Natural killer cell (primary cell): ENCODE measurements at regions not wholly inside any gene's neighbourhood (a gene's known extent, or its start where the extent isn't known, plus 50 kb on each side); places are given as distances from the start of the nearest gene placed in this dataset.

Experiments
- ATAC-seq, 3 donors: fragments of 150-1000 bp in 2 of 3; fragments of 200-7000 bp in 1 of 3; cut with Tn5 transposase; 1 replicate in 1 of 3; 2 replicates in 2 of 3; pipeline ENCODE4 v1.10.0; 2021; ENCODE audit warnings: mild to moderate bottlenecking in 2 of 3, moderate library complexity in 2 of 3
- DNase-seq, 2 donors: peaks; one replicate each; pipeline versions ENCODE4 v3.0.0 to v3.0.0-alpha.2; 2013 to 2021; ENCODE audit warnings: mixed read lengths in 1 of 2
- H3K27ac ChIP-seq: one replicate; pipeline ENCODE4 v1.5.1; 2013; ENCODE audit warnings: mild to moderate bottlenecking, low read length
- H3K27me3 ChIP-seq: one replicate; pipeline ENCODE4 v1.6.1; 2013; ENCODE audit warnings: low read length; ENCODE audit not compliant: control insufficient read depth, insufficient read depth
- H3K36me3 ChIP-seq: one replicate; pipeline ENCODE4 v1.6.1; 2013; ENCODE audit warnings: low read length; ENCODE audit not compliant: control insufficient read depth, insufficient read depth
- H3K4me1 ChIP-seq: one replicate; pipeline ENCODE4 v1.6.1; 2013; ENCODE audit warnings: low read length; ENCODE audit not compliant: control insufficient read depth, insufficient read depth
- H3K4me3 ChIP-seq: one replicate; pipeline ENCODE4 v1.5.1; 2013; ENCODE audit warnings: low read length
- H3K9me3 ChIP-seq: one replicate; pipeline ENCODE4 v1.6.1; 2013; ENCODE audit warnings: low read length; ENCODE audit not compliant: control insufficient read depth, insufficient read depth
- H3K27ac Mint-ChIP-seq, 2 donors: one replicate each; pipeline ENCODE4 v1.8.0; 2022; ENCODE audit warnings: mild to moderate bottlenecking in 2 of 2, mixed read lengths in 2 of 2, moderate library complexity in 1 of 2
- H3K27me3 Mint-ChIP-seq, 2 donors: one replicate each; pipeline ENCODE4 v1.8.0; 2022; ENCODE audit warnings: low read depth in 2 of 2, mixed read lengths in 2 of 2
- H3K36me3 Mint-ChIP-seq: one replicate; pipeline ENCODE4 v1.8.0; 2022; ENCODE audit warnings: mixed read lengths
- H3K4me1 Mint-ChIP-seq, 2 donors: one replicate each; pipeline ENCODE4 v1.8.0; 2022; ENCODE audit warnings: mixed read lengths in 2 of 2
- H3K4me3 Mint-ChIP-seq: one replicate; pipeline ENCODE4 v1.8.0; 2022; ENCODE audit warnings: mild to moderate bottlenecking, moderate library complexity, mixed read lengths
- H3K9me3 Mint-ChIP-seq, 2 donors: one replicate each; pipeline ENCODE4 v1.8.0; 2022; ENCODE audit warnings: mixed read lengths in 2 of 2
- WGBS: methylation state at CpG from one replicate; pipeline ENCODE4 v1.1.7; 2013; ENCODE audit warnings: missing lambda C conversion rate; ENCODE audit not compliant: insufficient coverage; 5-methylcytosine and 5-hydroxymethylcytosine counted together
- intact Hi-C: fragments of 100-400 bp; cut with micrococcal nuclease; formaldehyde crosslinking; loops from one replicate; pipeline ENCODE4 v1.14.2; 2022
- TF ChIP-seq, protein P1 (sequence below): fragments of 200-600 bp; IDR thresholded peaks from one replicate; pipeline ENCODE4 v1.8.0; 2022; ENCODE audit warnings: antibody characterized with exemption

DNA sequence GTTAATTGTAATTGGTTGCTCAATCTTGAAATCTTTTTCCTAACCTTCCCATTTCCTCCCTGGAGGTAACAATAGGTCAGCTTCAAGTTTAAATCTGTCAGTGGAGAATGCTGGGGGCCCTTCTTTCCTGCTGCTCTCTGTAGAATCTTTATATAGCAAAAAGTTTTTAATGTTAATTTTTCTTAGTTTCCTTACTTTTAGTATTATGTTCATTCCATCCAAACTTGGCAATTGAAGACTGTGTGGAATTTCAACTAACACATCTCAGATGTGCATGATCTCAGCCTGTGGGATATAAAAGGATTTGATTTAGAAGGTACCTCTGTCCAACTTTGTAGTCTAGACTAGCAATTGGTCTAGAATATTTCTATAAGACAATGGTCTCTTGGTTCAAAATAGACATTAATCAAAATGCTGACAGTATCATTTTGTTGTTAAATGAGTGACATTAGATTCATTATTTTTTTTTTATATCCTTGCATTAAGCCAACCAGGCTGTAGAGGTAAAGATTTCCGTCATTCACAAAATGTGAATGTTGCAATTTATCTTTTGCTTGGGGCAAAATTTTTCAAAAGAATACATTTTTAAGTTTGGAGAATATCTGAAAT lies 100.4 kb upstream of the SEMA3A start:
- peaks cover 3% of the 10 kb centered on the region for H3K9me3 ChIP-seq
- TF ChIP-seq, protein P1, sequence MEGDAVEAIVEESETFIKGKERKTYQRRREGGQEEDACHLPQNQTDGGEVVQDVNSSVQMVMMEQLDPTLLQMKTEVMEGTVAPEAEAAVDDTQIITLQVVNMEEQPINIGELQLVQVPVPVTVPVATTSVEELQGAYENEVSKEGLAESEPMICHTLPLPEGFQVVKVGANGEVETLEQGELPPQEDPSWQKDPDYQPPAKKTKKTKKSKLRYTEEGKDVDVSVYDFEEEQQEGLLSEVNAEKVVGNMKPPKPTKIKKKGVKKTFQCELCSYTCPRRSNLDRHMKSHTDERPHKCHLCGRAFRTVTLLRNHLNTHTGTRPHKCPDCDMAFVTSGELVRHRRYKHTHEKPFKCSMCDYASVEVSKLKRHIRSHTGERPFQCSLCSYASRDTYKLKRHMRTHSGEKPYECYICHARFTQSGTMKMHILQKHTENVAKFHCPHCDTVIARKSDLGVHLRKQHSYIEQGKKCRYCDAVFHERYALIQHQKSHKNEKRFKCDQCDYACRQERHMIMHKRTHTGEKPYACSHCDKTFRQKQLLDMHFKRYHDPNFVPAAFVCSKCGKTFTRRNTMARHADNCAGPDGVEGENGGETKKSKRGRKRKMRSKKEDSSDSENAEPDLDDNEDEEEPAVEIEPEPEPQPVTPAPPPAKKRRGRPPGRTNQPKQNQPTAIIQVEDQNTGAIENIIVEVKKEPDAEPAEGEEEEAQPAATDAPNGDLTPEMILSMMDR: no peak
- DNase-seq (no peak), ATAC-seq (no peak)
- Mint-ChIP-seq H3K27ac (no peak overlapping the region), H3K4me1 (no peaks in the 10 kb centered on the region), H3K36me3 (no peaks in the 10 kb centered on the region), H3K4me3 (no peak overlapping the region), H3K9me3 (peaks cover 3 to 4% of the 10 kb centered on the region in 2 donors), H3K27me3 (no peaks in the 10 kb centered on the region)
- H3K4me3 ChIP-seq: no peak overlapping the region
- no peaks in the 10 kb centered on the region for H3K27me3 ChIP-seq
- WGBS: 90% methylated on average over 1 of the region's 1 CpG
- intact Hi-C loops: no loop called here
- no peaks in the 10 kb centered on the region for H3K36me3 ChIP-seq
- H3K27ac ChIP-seq: no peak overlapping the region
- H3K4me1 ChIP-seq: no peaks in the 10 kb centered on the region

DNA sequence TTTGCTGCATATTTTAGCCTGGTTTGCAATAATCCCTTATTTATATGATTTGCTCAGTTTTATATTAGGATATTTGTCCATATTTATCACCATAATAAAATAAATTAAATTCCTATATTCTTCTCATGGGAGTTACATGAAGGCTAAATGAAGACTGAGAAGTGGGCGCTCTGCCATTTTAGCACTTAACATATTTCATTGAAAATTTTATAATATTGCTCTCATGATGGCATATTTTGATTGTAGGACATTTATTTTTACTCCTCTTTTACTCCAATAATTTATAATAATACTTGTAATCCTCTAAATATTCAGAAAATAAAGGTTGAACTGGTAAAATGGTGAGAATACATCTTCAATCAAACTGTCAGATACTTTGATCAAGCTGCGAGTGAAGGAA lies 99.8 kb upstream of the SEMA3A start:
- H3K9me3 Mint-ChIP-seq: peaks cover 2 to 6% of the 10 kb centered on the region in 2 donors
- DNase-seq (no peak), ATAC-seq (no peak)
- Histone ChIP-seq H3K36me3 (no peaks in the 10 kb centered on the region), H3K27me3 (no peaks in the 10 kb centered on the region), H3K4me1 (no peaks in the 10 kb centered on the region), H3K4me3 (no peak overlapping the region), H3K9me3 (peaks cover 3% of the 10 kb centered on the region), H3K27ac (no peak overlapping the region)
- TF ChIP-seq, protein P1: no peak
- no CpG with 5 or more reads among the region's 2 CpGs for WGBS
- H3K4me3 Mint-ChIP-seq: no peak overlapping the region
- H3K36me3 Mint-ChIP-seq: no peaks in the 10 kb centered on the region
- H3K4me1 Mint-ChIP-seq: no peaks in the 10 kb centered on the region
- no peaks in the 10 kb centered on the region for H3K27me3 Mint-ChIP-seq
- H3K27ac Mint-ChIP-seq: no peak overlapping the region
- intact Hi-C loops: no loop called here

DNA sequence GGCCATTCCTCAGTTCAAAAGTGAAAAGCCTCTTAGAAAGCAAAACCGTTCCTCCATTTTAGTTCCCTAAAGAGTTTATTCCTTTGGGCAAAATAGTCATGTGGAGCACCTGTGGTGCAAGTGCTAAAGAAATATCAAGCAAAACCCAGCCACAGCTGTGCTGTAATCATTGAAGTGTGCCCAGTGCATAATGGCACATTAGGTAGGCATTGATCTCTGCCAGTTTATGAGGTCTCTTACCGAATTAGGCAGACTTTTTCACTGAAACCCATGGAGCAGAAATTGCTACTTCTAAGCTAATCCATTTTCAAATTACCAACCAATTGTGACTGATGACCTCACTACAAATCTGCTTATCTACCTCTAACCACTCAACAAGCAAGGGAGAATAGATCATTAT lies 97.2 kb upstream of the SEMA3A start:
- H3K4me1 ChIP-seq: no peaks in the 10 kb centered on the region
- H3K27me3 Mint-ChIP-seq: no peaks in the 10 kb centered on the region
- intact Hi-C loops: no loop called here
- no peak overlapping the region for H3K27ac ChIP-seq
- TF ChIP-seq, protein P1: no peak
- H3K9me3 Mint-ChIP-seq: peaks cover 2 to 6% of the 10 kb centered on the region in 2 donors
- no peaks in the 10 kb centered on the region for H3K4me1 Mint-ChIP-seq
- H3K4me3 Mint-ChIP-seq: no peak overlapping the region
- no peaks in the 10 kb centered on the region for H3K9me3 ChIP-seq
- ATAC-seq (no peak), DNase-seq (no peak)
- no peaks in the 10 kb centered on the region for H3K36me3 Mint-ChIP-seq
- no peak overlapping the region for H3K4me3 ChIP-seq
- WGBS: 75% methylated on average over 2 of the region's 2 CpGs
- H3K27me3 ChIP-seq: no peaks in the 10 kb centered on the region
- no peak overlapping the region for H3K27ac Mint-ChIP-seq
- no peaks in the 10 kb centered on the region for H3K36me3 ChIP-seq

DNA sequence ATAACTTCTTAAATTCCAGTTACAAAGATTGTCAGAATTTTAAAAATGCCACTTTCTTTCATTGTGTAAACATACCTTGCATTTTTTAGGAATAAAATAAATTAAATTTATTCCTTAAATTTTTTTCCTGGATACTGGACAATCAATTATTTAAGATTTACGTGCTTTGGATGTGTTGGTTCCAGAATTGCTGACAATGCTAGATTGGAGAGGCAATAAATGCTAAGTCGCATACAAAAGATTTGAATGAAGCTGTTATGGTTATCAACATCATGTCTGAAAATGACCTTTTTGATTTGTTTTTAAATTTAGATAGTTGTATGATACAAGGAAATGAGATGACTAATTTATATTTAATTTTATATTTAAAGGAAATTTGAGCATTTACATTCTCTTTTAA lies 89.2 kb upstream of the SEMA3A start:
- Histone ChIP-seq H3K27ac (no peak overlapping the region), H3K27me3 (no peaks in the 10 kb centered on the region), H3K36me3 (no peaks in the 10 kb centered on the region), H3K4me3 (no peak overlapping the region), H3K4me1 (no peaks in the 10 kb centered on the region), H3K9me3 (peaks cover 2% of the 10 kb centered on the region)
- Mint-ChIP-seq H3K4me1 (no peaks in the 10 kb centered on the region), H3K4me3 (no peak overlapping the region), H3K9me3 (peaks cover 0 to 4% of the 10 kb centered on the region in 2 donors), H3K36me3 (no peaks in the 10 kb centered on the region), H3K27ac (no peak overlapping the region), H3K27me3 (no peaks in the 10 kb centered on the region)
- DNase-seq: no peak
- WGBS: 94% methylated on average over 2 of the region's 2 CpGs
- TF ChIP-seq, protein P1: no peak
- intact Hi-C loops: no loop called here
- no peak for ATAC-seq
